ENCODE measurements at regions not wholly inside any gene's neighbourhood (a gene's known extent, or its start where the extent isn't known, plus 50 kb on each side); places are given as distances from the start of the nearest gene placed in this dataset.
"Not testable (repeated sequence)": the region's sequence is repeated elsewhere in the genome, so short reads cannot be mapped to it uniquely, and the experiment has no call there.

DNA sequence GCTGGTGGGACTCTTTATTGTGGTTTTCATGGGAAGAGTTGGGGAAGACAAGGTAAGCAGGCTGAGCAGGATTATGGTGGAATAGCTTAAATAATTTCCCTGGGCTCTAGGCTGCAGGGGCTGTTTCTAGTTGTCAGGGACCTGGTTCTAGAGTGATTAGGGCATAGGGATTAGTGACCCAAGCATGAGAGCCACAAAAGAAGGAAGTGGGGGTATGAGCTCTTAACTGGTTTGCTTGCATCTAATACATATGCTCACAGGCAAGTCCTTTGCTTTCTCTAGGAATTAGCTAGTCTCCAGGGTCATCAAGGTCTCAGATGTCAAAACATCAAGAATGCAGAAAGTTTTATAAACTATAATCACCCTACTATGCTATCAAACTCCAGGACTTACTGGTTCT lies 67.5 kb upstream of the NRN1 start:
- no peak for TF ChIP-seq CTCF (IDR thresholded peaks at IDR 0.05)
- intact Hi-C loops (cut with micrococcal nuclease): no loop called here
- CTCF ChIA-PET: interaction anchor here (1.0 to 1.6 kb wide), 2 partner anchors 16 to 473 kb away, joined by 3 to 4 read pairs; no protein-coding TSS in a partner anchor

GRCh38 chr6:6068157-6068556 lies 61.4 kb upstream of the NRN1 start:
- intact Hi-C loops (cut with micrococcal nuclease); H3K4me1 Mint-ChIP-seq (ENCODE audit: low read depth); H3K36me3 Mint-ChIP-seq (ENCODE audit: low read depth); H3K4me3 Mint-ChIP-seq; H3K27ac Mint-ChIP-seq; ATAC-seq; CTCF ChIA-PET; DNase-seq; POLR2A ChIA-PET: not testable (repeated sequence)
- Mint-ChIP-seq H3K27me3 (peaks cover 18% of the 10 kb centered on the region), H3K9me3 (peaks cover 13% of the 10 kb centered on the region)

More for the DNA sequence above, 67.5 kb upstream of the NRN1 start:
- H3K27me3 Mint-ChIP-seq: peaks cover 23% of the 10 kb centered on the region
- H3K9me3 Mint-ChIP-seq: peaks cover 6% of the 10 kb centered on the region
- H3K4me1 Mint-ChIP-seq (ENCODE audit: low read depth): no peaks in the 10 kb centered on the region
- POLR2A ChIA-PET: no interaction called here
- no peak overlapping the region for H3K4me3 Mint-ChIP-seq
- no peak overlapping the region for H3K27ac Mint-ChIP-seq
- no peaks in the 10 kb centered on the region for H3K36me3 Mint-ChIP-seq (ENCODE audit: low read depth)
- DNase-seq: no peak
- no peak for ATAC-seq

DNA sequence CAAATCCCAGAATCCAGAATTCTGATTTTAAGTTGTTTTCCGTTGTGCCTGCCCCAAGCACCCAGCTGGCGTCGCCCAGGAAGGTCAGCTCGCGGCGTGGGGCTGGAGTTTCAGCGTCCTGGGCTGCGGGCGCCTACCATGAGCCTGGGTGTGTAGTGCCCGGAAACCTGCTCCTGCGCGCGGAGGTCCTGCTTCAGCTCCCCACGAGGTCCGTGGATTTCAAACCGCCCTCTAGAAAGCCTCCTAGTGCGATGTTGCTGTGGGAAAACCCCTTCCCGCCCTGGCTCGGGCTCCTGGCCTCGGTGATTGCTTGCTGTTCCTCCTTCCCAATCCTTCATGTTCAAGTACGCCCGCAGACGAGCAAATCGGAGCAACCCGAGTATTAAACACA lies 51.3 kb upstream of the NRN1 start:
- ChIA-PET POLR2A (no interaction called here), CTCF (interaction anchor here (0.6 to 4.0 kb wide), 16 partner anchors 8 to 556 kb away, joined by 3 to 41 read pairs (median 4); no protein-coding TSS in a partner anchor)
- H3K9me3 Mint-ChIP-seq: no peaks in the 10 kb centered on the region
- H3K27ac Mint-ChIP-seq: no peak overlapping the region
- DNase-seq (no peak), ATAC-seq (no peak)
- TF ChIP-seq CTCF (IDR thresholded peaks at IDR 0.05): no peak
- intact Hi-C loops (cut with micrococcal nuclease): no loop called here
- peaks cover 25% of the 10 kb centered on the region for H3K27me3 Mint-ChIP-seq
- no peak overlapping the region for H3K4me3 Mint-ChIP-seq
- H3K36me3 Mint-ChIP-seq (ENCODE audit: low read depth): no peaks in the 10 kb centered on the region
- no peaks in the 10 kb centered on the region for H3K4me1 Mint-ChIP-seq (ENCODE audit: low read depth)

GRCh38 chr6:6057442-6058053 lies 50.8 kb upstream of the NRN1 start:
- POLR2A ChIA-PET: no interaction called here
- H3K27me3 Mint-ChIP-seq: peaks cover 27% of the 10 kb centered on the region
- ATAC-seq (no peak), DNase-seq (no peak)
- CTCF ChIA-PET: interaction anchor here (0.6 to 4.0 kb wide), 17 partner anchors 8 to 555 kb away, joined by 3 to 41 read pairs (median 3); no protein-coding TSS in a partner anchor
- H3K4me1 Mint-ChIP-seq (ENCODE audit: low read depth): no peaks in the 10 kb centered on the region
- no peaks in the 10 kb centered on the region for H3K36me3 Mint-ChIP-seq (ENCODE audit: low read depth)
- peak; percentile 58 for TF ChIP-seq CTCF (IDR thresholded peaks at IDR 0.05)
- no peaks in the 10 kb centered on the region for H3K9me3 Mint-ChIP-seq
- no peak overlapping the region for H3K4me3 Mint-ChIP-seq
- intact Hi-C loops (cut with micrococcal nuclease): loop anchor here (2.0 kb wide), 1 partner anchor 489 kb away; no protein-coding TSS in a partner anchor
- no peak overlapping the region for H3K27ac Mint-ChIP-seq

Measured in activated CD8-positive, alpha-beta T cell treated with anti-CD3 and anti-CD28 coated beads for 36 hours (primary cell).